ENCODE measurements at regions not wholly inside any gene's neighbourhood (a gene's known extent, or its start where the extent isn't known, plus 50 kb on each side); places are given as distances from the start of the nearest gene placed in this dataset.

GRCh38 chr5:56585999-56586691 is 229.2 kb upstream of the MAP3K1 start:
- peak; percentile 52 for DNase-seq

DNA sequence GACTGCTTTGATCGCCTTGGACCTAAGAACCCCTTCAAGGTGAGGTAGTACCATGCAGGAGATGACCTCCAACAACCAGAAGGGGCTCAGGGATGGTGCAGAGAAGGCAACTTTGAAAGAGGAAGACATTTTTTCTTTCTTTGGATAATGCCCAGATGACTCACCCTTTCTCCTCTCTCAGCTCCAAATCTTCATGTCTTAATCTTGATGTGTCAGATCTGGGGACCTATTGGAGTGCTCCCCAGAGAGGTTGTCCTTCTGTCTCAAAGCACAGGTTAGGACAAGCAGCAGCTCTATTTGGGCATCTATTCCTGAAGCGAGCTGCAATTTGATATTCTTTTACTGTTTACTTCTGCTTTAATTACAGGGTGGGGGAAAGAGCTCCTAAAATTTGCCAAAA is 229.9 kb upstream of the MAP3K1 start:
- no peak for DNase-seq

- no peak for DNase-seq
Observed at GRCh38 chr5:56581426-56581825, 233.9 kb upstream of the MAP3K1 start.

- DNase-seq: no peak
Observed at GRCh38 chr5:56580864-56581263, 234.5 kb upstream of the MAP3K1 start.

- no peak for DNase-seq
Observed at GRCh38 chr5:56575821-56576220, 239.5 kb upstream of the MAP3K1 start.

DNA sequence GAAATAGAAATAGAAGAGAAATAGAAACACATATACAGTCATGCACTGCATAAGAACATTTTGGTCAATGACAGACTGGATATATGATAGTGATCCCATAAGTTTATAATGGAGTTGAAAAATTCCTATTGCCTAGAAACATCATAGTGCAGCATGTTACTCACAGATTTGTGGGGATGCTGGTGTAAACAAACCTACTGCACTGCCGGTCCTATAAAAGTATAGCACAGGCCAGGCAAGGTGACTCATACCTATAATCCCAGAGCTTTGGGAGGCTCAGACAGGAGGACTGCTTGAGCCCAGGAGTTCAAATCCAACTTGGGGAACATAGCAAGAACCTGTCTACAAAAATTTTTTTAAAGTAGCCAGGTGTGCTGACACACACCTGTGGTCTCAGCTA is 240.6 kb upstream of the MAP3K1 start:
- DNase-seq: no peak

DNA sequence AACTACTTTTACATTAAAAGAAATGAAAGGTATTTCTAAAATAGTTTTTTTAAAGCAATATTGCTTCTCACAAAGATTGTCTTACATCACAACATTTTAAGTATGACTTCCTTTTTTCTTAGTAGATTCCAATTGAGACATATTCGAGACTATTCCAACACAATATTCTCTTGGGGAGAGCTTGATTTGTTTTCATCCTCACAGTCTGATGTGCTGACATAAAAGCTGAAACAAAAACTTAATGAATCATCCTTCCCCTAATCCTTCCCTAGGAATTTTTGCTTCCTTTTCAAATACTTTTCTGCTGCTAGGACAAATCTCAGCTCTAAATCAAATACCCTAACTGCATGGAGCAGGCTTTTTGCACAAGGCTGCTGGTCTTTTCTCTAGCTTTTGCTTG is 245.8 kb upstream of the MAP3K1 start:
- no peak for DNase-seq

- no peak for DNase-seq
Observed at GRCh38 chr5:56569076-56569475, 246.3 kb upstream of the MAP3K1 start.

DNA sequence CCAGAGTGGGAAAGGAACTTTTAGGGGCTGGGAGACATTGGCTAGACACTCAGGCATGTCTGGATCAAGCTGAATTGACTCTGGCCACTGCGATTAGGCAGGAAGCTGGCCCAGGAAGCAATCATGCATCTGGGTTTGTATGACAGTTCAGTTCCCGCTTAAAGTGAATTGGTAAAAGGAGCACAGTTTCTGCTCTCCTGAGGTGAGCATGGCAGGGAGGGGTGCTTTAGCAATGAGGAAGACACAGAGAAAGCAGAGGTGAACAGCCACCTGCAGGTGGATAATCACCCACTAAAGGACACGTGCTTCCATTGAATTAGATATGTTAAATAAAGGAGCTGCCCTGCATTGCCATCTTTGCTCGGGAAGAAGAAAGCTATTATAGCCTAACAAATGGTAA is 248.1 kb upstream of the MAP3K1 start:
- DNase-seq: no peak

- no peak for DNase-seq
Observed at GRCh38 chr5:56566374-56567249, 248.7 kb upstream of the MAP3K1 start.

DNA sequence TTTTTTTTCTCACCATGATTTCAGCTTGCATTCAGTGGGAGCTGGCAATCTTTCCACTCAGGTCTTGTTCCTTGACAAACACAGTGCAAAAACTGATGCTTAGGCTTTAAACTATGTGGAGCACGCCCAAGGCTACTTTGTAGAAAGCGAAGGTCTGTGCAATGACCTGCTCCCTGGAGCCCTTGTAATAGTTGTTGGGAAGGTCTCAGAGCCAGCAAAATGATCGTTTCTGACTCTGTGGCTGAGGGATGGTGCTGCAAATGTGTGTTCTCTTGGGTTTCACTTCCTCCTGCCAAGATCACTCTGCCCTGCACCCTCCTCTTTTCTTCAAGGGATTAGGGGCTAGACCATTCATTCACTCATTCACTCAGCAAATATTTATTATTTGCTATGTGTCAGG is 249.7 kb upstream of the MAP3K1 start:
- DNase-seq: no peak

GRCh38 chr5:56565283-56565615 is 250.1 kb upstream of the MAP3K1 start:
- no peak for DNase-seq

GRCh38 chr5:56564541-56565282 is 250.6 kb upstream of the MAP3K1 start:
- no peak for DNase-seq

- no peak for DNase-seq
Observed at GRCh38 chr5:56561455-56561854, 253.9 kb upstream of the MAP3K1 start.

DNA sequence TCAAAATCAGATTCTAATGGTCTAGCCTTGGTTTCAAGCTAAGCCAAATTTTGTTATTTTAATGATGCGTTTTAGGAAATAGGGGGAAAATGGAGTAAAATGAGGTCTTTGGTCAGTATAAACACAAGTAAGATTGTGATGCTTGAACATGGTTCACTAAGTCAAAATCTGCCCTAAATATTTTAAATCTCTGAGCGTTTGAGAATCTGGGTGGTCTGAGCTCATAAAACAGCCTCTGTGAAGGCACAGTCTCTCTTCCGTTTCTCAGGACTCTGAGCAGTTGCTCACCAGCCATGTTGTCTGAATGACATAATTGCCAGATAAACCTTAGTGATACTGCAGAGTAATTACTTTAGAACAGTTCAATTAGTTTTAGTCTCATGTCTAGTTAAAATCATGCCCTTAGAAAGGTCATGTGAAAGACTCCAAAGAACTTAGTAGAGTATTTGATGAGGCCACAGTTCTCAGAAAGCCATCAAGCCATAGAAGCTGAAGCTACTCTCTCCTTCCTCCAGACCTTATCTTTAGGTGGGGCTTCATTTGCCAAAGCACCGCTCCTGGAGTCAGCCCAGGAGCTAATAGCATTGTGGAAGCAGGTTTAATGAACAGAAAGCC is 257.1 kb upstream of the MAP3K1 start:
- no peak for DNase-seq

GRCh38 chr5:56557198-56557597 is 258.2 kb upstream of the MAP3K1 start:
- no peak for DNase-seq

- no peak for DNase-seq
Observed at GRCh38 chr5:56552612-56553268, 262.6 kb upstream of the MAP3K1 start.

DNA sequence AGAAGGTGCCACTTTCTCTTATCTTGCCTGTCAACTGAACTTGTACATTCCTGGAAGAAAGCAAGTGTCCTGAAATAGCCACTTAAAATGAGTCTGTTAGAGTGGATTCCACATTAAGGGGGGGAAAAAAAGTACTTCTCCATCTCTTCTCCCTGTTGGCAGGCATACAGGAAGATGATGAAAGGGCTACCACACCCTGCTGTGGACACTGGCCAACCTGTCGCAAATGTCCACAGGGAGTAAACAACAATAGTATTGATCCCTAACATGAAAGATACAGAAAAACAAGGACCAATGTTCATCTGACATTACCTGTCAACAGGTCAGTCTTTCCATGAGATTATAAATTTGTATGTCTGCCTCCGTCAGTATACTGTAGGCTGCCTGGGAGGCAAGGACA is 265.1 kb upstream of the MAP3K1 start:
- DNase-seq: no peak

DNA sequence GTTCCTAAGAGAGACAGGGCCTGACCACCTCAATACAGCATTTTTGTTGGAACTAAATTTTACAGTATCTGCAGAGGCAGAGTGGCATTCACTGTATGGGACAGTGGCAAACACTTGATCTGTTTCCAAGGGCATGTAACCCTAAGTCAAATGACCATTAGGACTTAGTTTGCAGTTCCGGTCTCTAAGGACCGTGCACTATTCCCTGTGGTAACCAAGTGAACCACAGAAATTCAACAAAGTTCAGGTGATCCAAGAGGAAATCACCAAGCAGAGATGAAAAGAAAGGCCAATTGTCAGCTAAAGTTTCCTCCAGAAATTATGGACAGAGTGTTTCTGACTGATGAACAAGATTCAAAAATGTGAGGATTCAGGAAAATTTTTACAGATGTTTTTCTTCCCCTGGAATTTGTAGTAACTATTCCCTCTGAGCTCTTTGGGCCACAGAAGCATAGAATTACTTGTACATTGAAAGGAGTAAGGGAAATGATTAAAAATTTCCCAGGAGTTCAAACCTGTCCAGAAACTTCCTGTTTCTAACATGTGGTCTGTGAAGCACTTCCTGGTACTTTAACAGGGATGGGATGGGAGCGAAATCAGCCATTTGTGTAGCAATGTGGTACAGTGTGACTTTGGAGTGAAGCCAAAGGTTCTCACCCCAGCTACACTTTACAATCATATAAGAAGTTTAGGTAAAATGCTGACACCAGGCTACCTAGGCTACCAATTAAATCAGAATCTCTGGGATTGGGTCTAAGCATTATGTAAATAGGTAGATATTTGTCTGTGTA is 266.1 kb upstream of the MAP3K1 start:
- no peak for DNase-seq

DNA sequence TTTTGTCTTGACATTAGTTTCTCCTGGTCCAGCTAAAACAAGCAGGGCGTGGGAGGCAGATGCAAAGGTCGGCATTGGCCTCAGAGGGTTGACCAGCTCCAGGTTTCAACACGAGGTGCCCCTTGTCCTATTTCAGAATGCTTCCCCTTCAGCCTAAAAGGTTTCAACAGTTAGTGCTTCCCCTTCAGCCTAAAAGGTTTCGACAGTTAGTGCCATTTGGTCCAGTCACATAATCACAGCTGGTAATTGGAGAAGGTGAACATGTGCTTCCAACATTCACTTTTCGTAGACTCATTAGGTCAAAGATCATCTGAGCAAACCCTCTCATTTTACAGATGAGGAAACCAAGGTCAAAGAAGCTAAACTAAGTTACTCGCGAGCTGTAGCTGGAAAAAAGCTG is 270.3 kb upstream of the MAP3K1 start:
- DNase-seq: no peak

GRCh38 chr5:56543441-56544388 is 271.6 kb upstream of the MAP3K1 start:
- DNase-seq: no peak

Measured in CD4-positive, alpha-beta T cell treated with Interleukin-6 for 4 hours (primary cell).